DMS53 treated with DMSO at 0.1 percent for 48 hours (cell line): ENCODE measurements at regions not wholly inside any gene's neighbourhood (a gene's known extent, or its start where the extent isn't known, plus 50 kb on each side); places are given as distances from the start of the nearest gene placed in this dataset.
"Not testable (repeated sequence)": the region's sequence is repeated elsewhere in the genome, so short reads cannot be mapped to it uniquely, and the experiment has no call there.

Experiments used
- DNase-seq: peaks from one replicate; lab custom pipeline; 2025; ENCODE audit not compliant: unreplicated experiment; lab: John Stamatoyannopoulos, UW

- no peak for DNase-seq
Observed at GRCh38 chr6:125354649-125355048, 52.9 kb upstream of the HDDC2 start.

DNA sequence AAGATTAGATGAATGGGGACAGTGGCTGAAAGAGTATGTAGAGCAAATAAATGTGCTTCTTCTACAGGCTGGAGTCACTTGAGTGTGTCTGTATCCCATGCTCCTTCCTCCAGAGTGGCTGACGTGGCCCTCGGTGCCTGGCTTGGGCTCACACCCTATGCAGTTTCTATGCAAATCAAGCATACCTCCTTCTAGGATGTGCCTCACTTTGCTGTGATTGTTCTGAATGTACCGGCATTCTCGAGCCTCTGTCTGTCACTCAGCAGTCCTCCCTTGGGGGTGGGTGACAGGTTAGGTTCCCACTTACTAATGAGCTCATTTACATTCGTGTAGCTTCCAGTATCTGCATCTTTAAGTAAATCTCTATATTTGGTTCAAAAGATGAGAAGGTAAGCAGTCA is 55.1 kb upstream of the HDDC2 start:
- no peak for DNase-seq

DNA sequence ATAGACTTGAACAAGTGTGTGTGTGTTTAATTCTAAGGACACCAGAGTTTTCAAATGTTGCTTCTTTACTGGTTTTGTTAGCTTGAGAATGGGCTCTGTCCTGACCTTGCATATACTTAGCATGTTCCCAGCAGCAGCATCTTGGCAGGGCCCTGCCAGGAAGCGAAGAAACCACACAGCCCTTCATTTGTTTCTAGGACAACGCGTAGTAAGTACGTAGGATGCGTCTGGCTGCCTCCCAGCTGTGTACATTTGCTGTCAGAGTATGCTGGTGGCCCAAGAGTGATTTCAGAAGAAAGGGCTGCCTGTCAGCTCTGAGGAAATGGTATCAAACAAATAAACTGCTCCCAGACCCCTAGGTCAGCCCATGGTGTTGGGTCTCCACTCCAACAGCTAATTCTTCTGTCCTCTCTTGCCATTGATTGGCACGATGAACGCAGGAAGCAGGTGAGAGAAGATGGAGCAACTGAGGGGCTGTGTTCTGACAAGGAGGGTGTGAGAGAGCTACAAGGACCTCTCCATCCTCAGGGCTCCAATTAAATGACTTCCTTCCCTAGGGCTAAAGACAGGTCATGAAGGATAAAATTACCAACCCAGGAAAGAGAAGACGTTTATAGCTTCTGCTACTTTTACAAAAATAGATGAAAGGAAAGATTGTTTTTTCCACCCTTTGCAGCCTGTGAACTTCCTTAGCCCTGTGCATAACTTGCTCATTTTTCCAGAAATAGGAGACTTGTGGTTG is 55.9 kb upstream of the HDDC2 start:
- no peak for DNase-seq

DNA sequence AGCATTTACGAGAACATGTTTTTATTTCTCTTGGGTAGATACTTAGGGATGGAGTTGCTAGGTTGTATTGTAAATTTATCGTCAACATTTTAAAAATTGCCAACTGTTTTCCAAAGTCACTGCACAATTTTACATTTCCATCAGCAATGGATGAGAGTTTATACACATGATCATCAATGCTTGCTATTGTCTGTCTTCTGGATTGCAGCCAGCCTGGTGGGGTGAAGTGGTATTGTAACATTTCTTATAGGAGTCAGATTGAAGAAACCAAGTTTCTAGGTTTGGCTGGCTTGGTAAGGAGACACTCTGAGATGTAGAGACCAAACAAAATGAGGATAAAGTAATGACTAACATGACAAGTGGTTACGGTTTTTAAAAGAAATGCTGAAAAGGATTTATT is 57.1 kb upstream of the HDDC2 start:
- DNase-seq, result no peak

DNA sequence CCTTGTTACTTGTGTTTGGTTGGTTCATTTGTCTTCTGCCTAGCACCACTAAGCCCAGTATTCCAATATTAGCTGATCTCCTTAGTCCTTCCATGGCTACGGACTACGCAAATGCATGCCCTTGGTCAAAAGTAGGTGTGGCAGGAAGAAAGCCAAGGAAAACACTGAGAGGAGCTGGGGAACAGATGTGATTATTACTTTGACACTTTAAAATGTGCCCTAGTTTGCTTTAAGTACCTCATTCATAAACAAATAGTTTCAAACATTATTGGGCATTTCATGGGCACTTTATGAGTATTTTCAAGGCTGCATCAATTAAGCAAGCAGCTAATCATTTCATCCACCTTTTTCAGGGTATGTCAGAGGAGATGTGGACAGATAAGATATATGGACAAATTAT is 60.1 kb upstream of the HDDC2 start:
- DNase-seq, result no peak

DNA sequence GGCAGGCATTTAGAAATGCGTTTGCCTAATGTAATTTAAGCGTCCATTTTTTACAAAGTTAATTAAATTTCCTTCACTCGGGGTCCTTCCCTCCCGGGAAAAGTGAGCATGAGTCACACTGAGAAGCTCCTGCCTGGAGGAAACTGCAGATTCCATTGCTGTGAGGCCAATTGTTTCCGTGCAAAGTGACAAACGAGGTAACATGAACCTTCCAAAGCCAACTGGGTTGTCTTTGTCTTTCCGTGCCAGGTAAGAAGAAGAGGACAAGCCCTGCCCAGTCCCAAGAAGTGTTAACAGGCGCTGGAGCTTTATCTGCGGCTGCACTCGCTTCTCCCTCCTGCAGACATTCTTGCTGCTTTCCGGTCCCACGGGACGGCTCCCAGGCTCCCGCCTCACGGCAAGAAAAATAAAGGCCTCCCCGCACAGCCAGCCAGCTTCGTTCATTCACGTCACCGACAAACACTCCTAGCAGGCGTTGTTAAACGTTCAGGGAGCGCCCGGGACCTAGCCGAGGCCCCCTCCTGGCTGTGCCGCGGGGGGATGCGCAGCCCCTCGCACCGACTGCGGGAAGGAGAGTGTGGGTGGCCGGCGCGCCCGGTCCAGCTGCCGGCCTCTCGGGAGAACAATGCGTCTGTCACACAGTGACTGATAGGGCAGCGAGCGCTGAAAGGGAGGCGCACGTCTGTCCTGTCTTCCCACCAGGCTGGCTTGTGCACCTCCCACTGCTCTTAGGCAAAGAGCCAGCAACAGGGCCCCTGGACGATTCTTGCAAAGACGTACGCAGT is 61.5 kb upstream of the HDDC2 start:
- peak; percentile 33 for DNase-seq

DNA sequence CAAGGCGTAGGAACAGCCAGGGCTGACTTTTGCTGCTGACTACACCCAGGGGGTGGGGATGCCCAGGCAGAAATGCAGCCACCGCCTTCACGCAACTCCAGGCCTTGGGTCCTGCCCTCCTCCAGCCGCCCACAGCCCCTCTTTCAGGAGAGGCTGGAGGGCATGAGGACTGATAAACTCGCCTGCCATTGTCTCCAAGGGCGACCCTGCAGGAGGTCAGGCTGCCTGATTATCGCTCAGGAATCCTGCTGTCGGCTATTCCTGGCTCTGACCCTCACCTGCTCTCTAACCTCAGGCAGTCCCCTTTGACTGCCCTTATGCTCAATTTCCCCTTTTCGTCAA is 62.0 kb upstream of the HDDC2 start:
- no peak for DNase-seq

DNA sequence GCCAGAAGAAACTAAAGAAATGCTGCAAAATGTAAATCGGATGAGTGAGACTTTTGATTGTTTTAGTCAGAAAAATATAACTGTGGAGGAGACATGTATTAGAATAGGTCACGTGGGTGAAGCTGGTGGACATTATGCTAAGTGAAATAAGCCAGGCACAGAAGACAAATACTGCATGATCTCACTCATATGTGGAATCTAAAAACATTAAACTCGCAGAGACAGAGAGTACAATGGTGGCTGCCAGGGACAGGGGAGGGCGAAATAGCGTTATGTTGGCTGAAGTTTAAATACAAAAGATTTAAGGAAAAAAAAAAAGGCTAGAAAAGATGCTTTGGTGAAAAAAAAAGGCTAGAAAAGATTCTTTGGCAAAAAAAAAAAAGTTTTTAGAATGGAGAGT is 63.5 kb upstream of the HDDC2 start:
- DNase-seq, result no peak

DNA sequence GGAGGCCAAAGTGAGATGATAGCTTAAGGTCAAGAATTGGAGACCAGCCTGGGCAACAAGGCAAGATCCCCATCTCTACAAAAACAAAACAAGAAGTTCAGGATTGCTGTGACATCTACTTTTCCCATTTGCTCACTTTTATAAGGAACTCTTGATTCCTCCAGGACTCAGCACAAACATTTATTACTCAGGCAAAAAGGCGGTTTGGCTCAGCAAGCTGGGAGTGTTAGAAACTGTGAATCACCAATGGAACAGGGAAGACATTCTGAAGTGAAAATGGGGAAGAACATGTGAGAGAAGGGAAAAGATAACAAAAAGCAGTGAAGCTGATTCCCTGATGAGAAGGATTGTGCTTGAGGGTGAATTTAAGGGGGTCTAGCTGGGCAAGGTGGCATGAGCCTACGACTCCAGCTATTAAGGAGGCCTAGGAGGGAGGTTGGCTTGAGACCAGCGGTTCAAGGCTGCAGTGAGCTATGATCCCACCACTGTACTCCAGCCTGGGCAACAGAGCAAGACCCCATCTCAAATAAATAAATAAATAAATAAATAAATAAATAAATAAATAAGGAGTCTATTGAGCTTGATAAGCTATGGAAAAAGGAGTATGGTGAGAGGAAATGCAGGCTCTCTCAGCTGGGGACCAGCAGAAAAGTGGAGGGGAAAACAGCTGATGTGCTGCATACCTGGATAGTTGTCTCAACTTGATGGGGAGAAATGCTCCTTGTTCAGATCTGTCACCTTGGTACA is 65.4 kb upstream of the HDDC2 start:
- DNase-seq, result no peak

DNA sequence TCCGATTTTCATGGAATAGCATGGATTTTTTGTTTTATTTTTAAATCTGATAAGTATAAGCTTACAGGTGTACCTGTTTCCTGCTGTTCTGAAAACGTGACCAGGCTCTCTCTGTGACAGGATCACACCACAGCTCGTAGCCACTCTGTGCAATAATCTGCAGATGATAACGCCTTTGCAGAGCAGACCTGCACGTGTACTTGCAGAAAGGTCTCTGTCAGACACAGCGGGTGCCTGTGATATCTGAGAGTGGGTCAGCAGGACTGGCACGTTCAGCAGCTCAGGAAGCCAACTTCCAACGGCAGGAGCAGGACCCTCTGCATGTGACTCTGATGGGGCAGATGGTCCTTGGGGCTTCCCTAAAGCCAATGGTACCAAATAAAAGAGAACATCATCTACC is 68.6 kb upstream of the HDDC2 start:
- no peak for DNase-seq

GRCh38 chr6:125375013-125375412 is 73.2 kb upstream of the HDDC2 start:
- DNase-seq, result no peak

- DNase-seq, result no peak
Observed at GRCh38 chr6:125375821-125376220, 74.1 kb upstream of the HDDC2 start.

DNA sequence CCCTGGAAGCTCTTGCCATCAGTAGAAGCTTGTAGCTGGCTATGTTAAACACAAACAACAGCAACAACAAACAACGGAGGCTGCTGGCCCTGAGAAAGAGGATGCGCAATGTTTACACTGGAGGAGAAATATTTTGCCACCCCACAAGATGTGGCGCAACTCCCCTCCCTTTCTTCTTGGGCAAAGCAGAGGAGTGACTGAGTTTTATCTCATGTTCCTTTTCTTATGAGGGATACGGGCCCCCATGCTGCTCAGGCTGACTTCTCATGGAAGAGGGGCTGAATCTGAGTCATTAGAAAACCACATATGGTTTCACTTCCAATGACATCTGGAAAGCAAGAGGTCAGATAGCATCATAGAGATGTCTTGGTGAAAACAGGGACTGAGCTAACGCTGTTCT is 75.9 kb upstream of the HDDC2 start:
- DNase-seq, result no peak

DNA sequence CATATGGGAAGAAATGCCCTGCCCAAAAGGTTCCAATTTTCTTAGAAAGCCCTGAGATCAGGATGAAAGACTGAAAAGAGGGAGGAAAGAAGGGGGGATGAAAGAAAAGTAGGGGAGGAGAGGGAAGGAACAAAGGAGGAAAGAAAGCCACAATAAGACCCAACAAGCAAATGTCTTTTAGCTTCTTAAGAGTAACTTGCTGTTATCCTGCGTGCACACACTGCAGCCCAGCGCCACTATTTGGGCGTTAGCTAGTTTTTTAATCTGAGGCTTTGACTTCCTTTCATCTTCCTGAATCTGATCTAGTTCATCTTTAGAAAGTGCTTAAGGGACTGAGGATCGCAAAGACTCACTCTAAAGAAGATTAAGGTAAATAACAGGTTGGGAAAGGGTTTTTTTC is 77.4 kb upstream of the HDDC2 start:
- no peak for DNase-seq

GRCh38 chr6:125380474-125380873 is 78.7 kb upstream of the HDDC2 start:
- no peak for DNase-seq

DNA sequence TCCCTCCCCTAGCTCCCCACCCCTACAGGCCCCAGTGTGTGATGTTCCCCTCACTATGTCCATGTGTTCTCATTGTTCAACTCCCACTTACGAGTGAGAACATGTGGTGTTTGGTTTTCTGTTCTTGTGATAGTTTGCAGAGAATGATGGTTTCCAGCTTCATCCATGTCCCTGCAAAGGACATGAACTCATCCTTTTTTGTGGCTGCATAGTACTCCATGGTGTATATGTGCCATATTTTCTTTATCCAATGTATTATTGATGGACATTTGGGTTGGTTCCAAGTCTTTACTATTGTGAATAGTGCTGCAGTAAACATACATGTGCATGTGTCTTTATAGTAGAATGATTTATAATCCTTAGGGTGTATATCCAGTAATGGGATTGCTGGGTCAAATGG is 84.6 kb upstream of the HDDC2 start:
- not testable (repeated sequence) for DNase-seq

DNA sequence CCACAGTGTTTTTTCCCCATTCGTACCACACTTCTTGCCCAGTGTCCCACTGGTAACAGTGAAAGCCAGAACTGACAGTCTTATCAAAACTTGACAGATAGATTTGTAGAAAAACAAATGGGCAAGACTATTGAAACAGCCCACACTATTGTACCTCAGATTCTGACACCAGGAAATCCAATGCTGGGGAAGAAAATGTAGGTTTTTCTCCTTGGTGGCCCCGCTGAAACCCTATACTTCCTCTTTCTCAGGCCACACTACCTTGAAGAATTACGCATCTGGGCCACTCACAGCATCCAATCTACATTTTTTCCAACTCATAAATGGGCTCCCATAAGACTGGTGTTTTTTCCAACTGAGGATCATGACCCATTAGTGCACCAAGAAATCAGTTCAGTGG is 90.9 kb upstream of the HDDC2 start:
- no peak for DNase-seq

- DNase-seq, result no peak
Observed at GRCh38 chr6:125393449-125393858, 91.7 kb upstream of the HDDC2 start.

DNA sequence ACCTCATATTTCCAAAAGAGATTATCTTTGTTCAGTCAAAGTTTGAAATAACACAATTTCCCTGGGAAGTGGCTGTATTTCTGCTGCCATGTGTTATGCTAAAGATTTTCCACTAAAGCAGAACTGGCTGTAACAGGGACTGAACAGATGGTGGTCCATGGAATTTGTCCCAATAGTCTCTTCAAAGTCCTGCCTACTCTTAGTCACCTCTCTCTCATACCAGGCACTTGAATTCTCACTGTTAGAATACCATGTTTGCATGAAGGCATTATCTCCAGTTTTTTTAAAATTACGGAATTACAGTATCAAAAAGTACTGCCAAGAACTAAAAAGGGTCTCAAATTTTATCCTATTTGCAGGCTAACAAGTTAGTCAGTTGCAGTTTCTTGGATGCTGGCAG is 105.0 kb upstream of the HDDC2 start:
- no peak for DNase-seq

DNA sequence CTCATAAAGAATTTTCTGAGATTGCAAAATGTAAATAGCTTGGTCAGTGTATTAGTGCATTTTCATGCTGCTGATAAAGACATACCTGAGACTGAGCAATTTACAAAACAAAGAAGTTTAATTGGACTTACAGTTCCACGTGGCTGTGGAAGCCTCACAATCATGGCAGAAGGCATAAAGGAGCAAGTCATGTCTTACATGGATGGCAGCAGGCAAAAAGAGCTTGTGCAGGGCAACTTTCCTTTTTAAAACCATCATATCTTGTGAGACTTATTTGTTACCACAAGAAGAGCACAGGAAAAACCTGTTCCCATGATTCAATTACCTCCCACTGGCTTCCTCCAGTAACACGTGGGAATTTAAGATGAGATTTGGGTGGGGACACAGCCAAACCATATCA is 112.7 kb upstream of the HDDC2 start:
- no peak for DNase-seq

- DNase-seq, result no peak
Observed at GRCh38 chr6:125415913-125416312, 114.1 kb upstream of the HDDC2 start.

- no peak for DNase-seq
Observed at GRCh38 chr6:125421836-125422235, 120.1 kb upstream of the HDDC2 start.
